Stimulated activated CD4-positive, alpha-beta T cell treated with anti-CD3 and anti-CD28 coated beads, Interleukin-1b, Interleukin-23, amount 100 ng/mL, for 1 hour (primary cell): ENCODE measurements at regions not wholly inside any gene's neighbourhood (a gene's known extent, or its start where the extent isn't known, plus 50 kb on each side); places are given as distances from the start of the nearest gene placed in this dataset.

Source experiments
- DNase-seq, 2 donors: peaks; one replicate each; pipeline ENCODE4 v3.0.0-alpha.2; 2020; ENCODE audit warnings: low read depth in 2 of 2

GRCh38 chrX:39883666-39884065, 214.1 kb downstream of the BCOR start:
- DNase-seq = no peak

- no peak for DNase-seq
Measured at GRCh38 chrX:39886282-39886681, 211.5 kb downstream of the BCOR start.

- no peak for DNase-seq
Measured at GRCh38 chrX:39888730-39889129, 209.0 kb downstream of the BCOR start.

GRCh38 chrX:39889704-39890103, 208.1 kb downstream of the BCOR start:
- DNase-seq = no peak

- no peak for DNase-seq
Measured at GRCh38 chrX:39890807-39891206, 207.0 kb downstream of the BCOR start.

GRCh38 chrX:39891781-39892180, 206.0 kb downstream of the BCOR start:
- DNase-seq = no peak

- DNase-seq = no peak
Measured at GRCh38 chrX:39893417-39894338, 204.1 kb downstream of the BCOR start.

- DNase-seq = no peak
Measured at GRCh38 chrX:39894683-39895082, 203.1 kb downstream of the BCOR start.

- DNase-seq = no peak
Measured at GRCh38 chrX:39895218-39896110, 202.3 kb downstream of the BCOR start.

- DNase-seq = no peak
Measured at GRCh38 chrX:39896951-39897740, 200.6 kb downstream of the BCOR start.

- DNase-seq = no peak
Measured at GRCh38 chrX:39897741-39898097, 200.0 kb downstream of the BCOR start.

GRCh38 chrX:39898147-39898546, 199.6 kb downstream of the BCOR start:
- no peak for DNase-seq

GRCh38 chrX:39899059-39899458, 198.7 kb downstream of the BCOR start:
- DNase-seq = no peak

GRCh38 chrX:39899856-39900776, 197.6 kb downstream of the BCOR start:
- DNase-seq = no peak

- DNase-seq = no peak
Measured at GRCh38 chrX:39900777-39901170, 197.0 kb downstream of the BCOR start.

- no peak for DNase-seq
Measured at GRCh38 chrX:39903343-39903742, 194.4 kb downstream of the BCOR start.

GRCh38 chrX:39903937-39904336, 193.8 kb downstream of the BCOR start:
- DNase-seq = no peak

GRCh38 chrX:39904816-39905537, 192.8 kb downstream of the BCOR start:
- no peak for DNase-seq

GRCh38 chrX:39905538-39905891, 192.2 kb downstream of the BCOR start:
- no peak for DNase-seq

- no peak for DNase-seq
Measured at GRCh38 chrX:39905946-39906345, 191.8 kb downstream of the BCOR start.
